Endothelial cell of umbilical vein (primary cell): ENCODE measurements at regions not wholly inside any gene's neighbourhood (a gene's known extent, or its start where the extent isn't known, plus 50 kb on each side); places are given as distances from the start of the nearest gene placed in this dataset.

Source experiments
- BruUV-seq: library from RNA; stranded (reverse); fragments of 400-500 nt; replicated peaks from 2 replicates; lab custom pipeline; 2021; lab: Mats Ljungman, UMichigan
- CTCF ChIA-PET: fragments of 300-600, 350-600 bp; sonication (Branson Sonifier 250); formaldehyde crosslinking; loops from one replicate; lab custom pipeline; 2021; ENCODE audit warnings: antibody characterized with exemption, inconsistent platforms; lab: Charles Lee
- POLR2A ChIA-PET: fragments of 300-600, 350-600 bp; sonication (Branson Sonifier 250); formaldehyde crosslinking; loops from one replicate; lab custom pipeline; 2021; ENCODE audit warnings: antibody characterized with exemption, inconsistent platforms; lab: Charles Lee
- DNase-seq: peaks from one replicate; pipeline ENCODE4 v3.0.0-alpha.2; 2011; ENCODE audit warnings: low read depth, low spot score
- FAIRE-seq: peaks from 2 replicates; lab custom pipeline; 2011; peaks lifted over from hg19 to GRCh38; lab: Jason Lieb, UNC
- H2AFZ ChIP-seq: 2 replicates; pipeline ENCODE4 v1.6.0; 2012; ENCODE audit warnings: low read depth, low read length, control low read depth, inconsistent platforms
- H3K27ac ChIP-seq: 2 replicates; pipeline ENCODE4 v1.5.1; 2011; ENCODE audit warnings: low read depth, mild to moderate bottlenecking, control low read depth, low read length, moderate library complexity; ENCODE audit not compliant: insufficient read depth
- H3K27me3 ChIP-seq, 2 experiments: 2 replicates each; pipeline versions ENCODE4 v1.6.0 to v1.6.1; 2011; ENCODE audit warnings: low read length in 2 of 2, mixed read lengths in 1 of 2; ENCODE audit not compliant: control insufficient read depth in 2 of 2, insufficient read depth in 2 of 2
- H3K36me3 ChIP-seq, 2 experiments: 2 replicates in 1 of 2; 3 replicates in 1 of 2; pipeline ENCODE4 v1.5.1; 2011; ENCODE audit warnings: low read length in 2 of 2, mild to moderate bottlenecking in 1 of 2, moderate library complexity in 1 of 2; ENCODE audit not compliant: control insufficient read depth in 2 of 2, insufficient read depth in 2 of 2; ENCODE audit errors: extremely low read depth in 1 of 2
- H3K4me1 ChIP-seq: 3 replicates; pipeline ENCODE4 v1.5.1; 2011; ENCODE audit warnings: mild to moderate bottlenecking, low read length; ENCODE audit not compliant: control insufficient read depth, insufficient read depth; ENCODE audit errors: extremely low read depth
- H3K4me2 ChIP-seq: 2 replicates; pipeline ENCODE4 v1.6.1; 2011; ENCODE audit warnings: low read length, control low read depth, mixed read lengths; ENCODE audit not compliant: insufficient read depth
- H3K4me3 ChIP-seq, 3 experiments: fragments of 200-600 bp in 1 of 3; sonication (generic), shearing (Covaris generic) in 1 of 3; replicated peaks in 1 of 3; 2 replicates each; pipeline ENCODE4 v1.5.1; 2011 to 2016; ENCODE audit warnings: control low read depth in 3 of 3, low read length in 3 of 3, mild to moderate bottlenecking in 2 of 3, inconsistent platforms in 1 of 3, low read depth in 1 of 3, moderate library complexity in 1 of 3; ENCODE audit not compliant: insufficient read depth in 1 of 3
- H3K79me2 ChIP-seq: 2 replicates; pipeline ENCODE4 v1.6.0; 2012; ENCODE audit warnings: low read length, inconsistent platforms; ENCODE audit not compliant: control insufficient read depth, insufficient read depth
- H3K9ac ChIP-seq: replicated peaks from 2 replicates; pipeline ENCODE3; 2011; ENCODE audit warnings: low read length, control low read depth; ENCODE audit not compliant: insufficient read depth; ENCODE audit errors: extremely low read depth
- H3K9me1 ChIP-seq: replicated peaks from 3 replicates; pipeline ENCODE4 v1.6.0; 2011; ENCODE audit warnings: mild to moderate bottlenecking, low read length; ENCODE audit not compliant: control insufficient read depth, insufficient read depth; ENCODE audit errors: extremely low read depth
- H3K9me3 ChIP-seq: replicated peaks from 2 replicates; pipeline ENCODE4 v1.5.1; 2012; ENCODE audit warnings: low read length, inconsistent platforms; ENCODE audit not compliant: control insufficient read depth, insufficient read depth
- H4K20me1 ChIP-seq: replicated peaks from 2 replicates; pipeline ENCODE3; 2011; ENCODE audit warnings: mild to moderate bottlenecking, low read length; ENCODE audit not compliant: control insufficient read depth, insufficient read depth; ENCODE audit errors: extremely low read depth
- EZH2 ChIP-seq: IDR thresholded peaks from 2 replicates; pipeline ENCODE4 v1.6.1; 2012; ENCODE audit warnings: borderline replicate concordance, low read depth, mild to moderate bottlenecking, moderate library complexity, low read length, inconsistent platforms; ENCODE audit not compliant: severe bottlenecking
- FOS ChIP-seq: IDR thresholded peaks from 2 replicates; pipeline ENCODE4 v1.6.1; 2011; ENCODE audit warnings: mild to moderate bottlenecking, low read length, moderate library complexity, borderline replicate concordance; ENCODE audit not compliant: insufficient read depth
- GATA2 ChIP-seq: IDR thresholded peaks from 2 replicates; pipeline ENCODE4 v1.7.0; 2011; ENCODE audit warnings: low read depth, mild to moderate bottlenecking, moderate library complexity, mixed read lengths, low read length; ENCODE audit not compliant: insufficient read length, insufficient read depth
- JUN ChIP-seq: IDR thresholded peaks from 2 replicates; pipeline ENCODE4 v1.6.1; 2011; ENCODE audit warnings: borderline replicate concordance, low read depth; ENCODE audit not compliant: insufficient read length, insufficient read depth
- MYC ChIP-seq: IDR thresholded peaks from one replicate; pipeline ENCODE4 v1.6.1; 2011; ENCODE audit warnings: mild to moderate bottlenecking, low read depth, low read length
- POLR2A ChIP-seq: IDR thresholded peaks from 2 replicates; pipeline ENCODE4 v1.6.1; 2012; ENCODE audit warnings: low read depth, mild to moderate bottlenecking, control low read depth, low read length
- POLR2AphosphoS5 ChIP-seq: IDR thresholded peaks from 2 replicates; pipeline ENCODE4 v1.6.1; 2012; ENCODE audit warnings: low read depth, mild to moderate bottlenecking, control low read depth, low read length, moderate library complexity; ENCODE audit not compliant: insufficient read depth
- dilution Hi-C: fragments of 300-500 bp; cut with MboI; formaldehyde crosslinking; loops from one replicate; pipeline ENCODE4 v1.15.0; 2019; ENCODE audit warnings: low sequenced_read_pairs; ENCODE audit not compliant: extremely low pct_ligation_motif_present
- intact Hi-C: fragments of 100-400 bp; cut with micrococcal nuclease; formaldehyde crosslinking; loops from one replicate; pipeline ENCODE4 v1.10.0; 2022
- TF ChIP-seq, protein P1 (sequence below): IDR thresholded peaks from 2 replicates; pipeline ENCODE4 v1.6.1; 2011; ENCODE audit not compliant: insufficient read depth, insufficient read length
- TF ChIP-seq, protein P2 (sequence below), 2 donors: IDR thresholded peaks; 1 replicate in 1 of 2; 2 replicates in 1 of 2; pipeline ENCODE4 v1.5.1; 2011; ENCODE audit warnings: low read length in 2 of 2, mild to moderate bottlenecking in 2 of 2, moderate library complexity in 2 of 2, control low read depth in 1 of 2, inconsistent platforms in 1 of 2, low read depth in 1 of 2; ENCODE audit not compliant: insufficient read depth in 1 of 2; ENCODE audit errors: extremely low read depth in 1 of 2

DNA sequence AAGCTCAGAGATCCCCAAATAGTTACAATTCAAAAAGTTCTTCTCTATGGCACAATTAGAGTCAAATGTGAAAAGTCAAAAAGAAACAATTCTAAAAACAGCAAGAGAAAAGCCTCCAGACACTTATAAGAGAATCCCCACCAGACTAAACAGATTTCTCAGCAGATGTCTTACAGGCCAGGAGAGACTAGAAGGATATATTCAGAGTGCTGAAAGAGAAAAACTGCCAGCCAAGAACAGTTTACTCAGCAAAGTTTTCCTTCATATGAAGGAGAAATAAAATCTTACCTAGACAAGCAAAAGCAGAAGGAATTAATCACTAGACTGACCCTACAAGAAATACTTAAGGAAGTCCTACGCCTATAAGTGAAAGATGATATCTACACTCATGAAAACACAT is 176.1 kb upstream of the OPRM1 start:
- no peak for FAIRE-seq

More for the DNA sequence above, 176.1 kb upstream of the OPRM1 start:
- intact Hi-C loops: no loop called here
- Histone ChIP-seq H3K4me2 (no peak overlapping the region), H2AFZ (no peak overlapping the region), H3K9me3 (peaks cover 2% of the 10 kb centered on the region), H3K4me3 (no peak overlapping the region), H3K9me1 (no peaks in the 10 kb centered on the region), H4K20me1 (no peaks in the 10 kb centered on the region), H3K9ac (no peak overlapping the region), H3K36me3 (no peaks in the 10 kb centered on the region), H3K27me3 (no peaks in the 10 kb centered on the region), H3K4me1 (no peaks in the 10 kb centered on the region), H3K79me2 (no peaks in the 10 kb centered on the region), H3K27ac (no peak overlapping the region)
- DNase-seq: no peak
- TF ChIP-seq GATA2: no peak
- no peak for TF ChIP-seq POLR2A
- no peak for TF ChIP-seq EZH2
- TF ChIP-seq MYC: no peak
- TF ChIP-seq JUN: no peak
- TF ChIP-seq, protein P1, sequence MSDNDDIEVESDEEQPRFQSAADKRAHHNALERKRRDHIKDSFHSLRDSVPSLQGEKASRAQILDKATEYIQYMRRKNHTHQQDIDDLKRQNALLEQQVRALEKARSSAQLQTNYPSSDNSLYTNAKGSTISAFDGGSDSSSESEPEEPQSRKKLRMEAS: no peak
- TF ChIP-seq, protein P2, sequence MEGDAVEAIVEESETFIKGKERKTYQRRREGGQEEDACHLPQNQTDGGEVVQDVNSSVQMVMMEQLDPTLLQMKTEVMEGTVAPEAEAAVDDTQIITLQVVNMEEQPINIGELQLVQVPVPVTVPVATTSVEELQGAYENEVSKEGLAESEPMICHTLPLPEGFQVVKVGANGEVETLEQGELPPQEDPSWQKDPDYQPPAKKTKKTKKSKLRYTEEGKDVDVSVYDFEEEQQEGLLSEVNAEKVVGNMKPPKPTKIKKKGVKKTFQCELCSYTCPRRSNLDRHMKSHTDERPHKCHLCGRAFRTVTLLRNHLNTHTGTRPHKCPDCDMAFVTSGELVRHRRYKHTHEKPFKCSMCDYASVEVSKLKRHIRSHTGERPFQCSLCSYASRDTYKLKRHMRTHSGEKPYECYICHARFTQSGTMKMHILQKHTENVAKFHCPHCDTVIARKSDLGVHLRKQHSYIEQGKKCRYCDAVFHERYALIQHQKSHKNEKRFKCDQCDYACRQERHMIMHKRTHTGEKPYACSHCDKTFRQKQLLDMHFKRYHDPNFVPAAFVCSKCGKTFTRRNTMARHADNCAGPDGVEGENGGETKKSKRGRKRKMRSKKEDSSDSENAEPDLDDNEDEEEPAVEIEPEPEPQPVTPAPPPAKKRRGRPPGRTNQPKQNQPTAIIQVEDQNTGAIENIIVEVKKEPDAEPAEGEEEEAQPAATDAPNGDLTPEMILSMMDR (IDR thresholded peaks at IDR 0.05; ENCODE audit: extremely low read depth in 1 of 2, insufficient read depth in 1 of 2, low read depth in 1 of 2, low read length in 2 of 2): no peak
- no peak for TF ChIP-seq FOS
- no peak for TF ChIP-seq POLR2AphosphoS5
- BruUV-seq: no TSS peak
- ChIA-PET POLR2A (no interaction called here), CTCF (no interaction called here)
- dilution Hi-C loops: no loop called here
